ACC112 (cell line): ENCODE measurements at regions not wholly inside any gene's neighbourhood (a gene's known extent, or its start where the extent isn't known, plus 50 kb on each side); places are given as distances from the start of the nearest gene placed in this dataset.

Experiments
- H2AFZ ChIP-seq: fragments of 200-600 bp; sonication (generic); one replicate; pipeline ENCODE4 v1.6.0; 2017; ENCODE audit warnings: antibody characterized with exemption, low read length; ENCODE audit not compliant: unreplicated experiment
- H3K27ac ChIP-seq: fragments of 200-600 bp; sonication (generic); 2 replicates; pipeline ENCODE4 v1.5.1; 2014; ENCODE audit warnings: low read depth, mild to moderate bottlenecking, antibody characterized with exemption, low read length, moderate library complexity
- H3K27me3 ChIP-seq: fragments of 200-600 bp; sonication (generic); 2 replicates; pipeline ENCODE4 v1.6.1; 2014; ENCODE audit warnings: mild to moderate bottlenecking, antibody characterized with exemption, low read length, moderate library complexity, mixed read lengths; ENCODE audit not compliant: insufficient read depth
- H3K36me3 ChIP-seq: fragments of 200-600 bp; sonication (generic); 2 replicates; pipeline ENCODE4 v1.6.1; 2016; ENCODE audit warnings: mild to moderate bottlenecking, antibody characterized with exemption, low read length, moderate library complexity, mixed read lengths; ENCODE audit not compliant: insufficient read depth
- H3K4me1 ChIP-seq: fragments of 200-600 bp; sonication (generic); one replicate; pipeline ENCODE4 v1.6.1; 2016; ENCODE audit warnings: low read length, mixed read lengths; ENCODE audit not compliant: insufficient read depth, unreplicated experiment, control insufficient read depth
- H3K4me3 ChIP-seq: fragments of 200-600 bp; sonication (generic); 2 replicates; pipeline ENCODE4 v1.5.1; 2014; ENCODE audit warnings: mild to moderate bottlenecking, low read depth, low read length
- H3K79me2 ChIP-seq: fragments of 200-600 bp; sonication (generic); one replicate; pipeline ENCODE4 v1.6.0; 2016; ENCODE audit warnings: low read length; ENCODE audit not compliant: control insufficient read depth, unreplicated experiment, insufficient read depth

DNA sequence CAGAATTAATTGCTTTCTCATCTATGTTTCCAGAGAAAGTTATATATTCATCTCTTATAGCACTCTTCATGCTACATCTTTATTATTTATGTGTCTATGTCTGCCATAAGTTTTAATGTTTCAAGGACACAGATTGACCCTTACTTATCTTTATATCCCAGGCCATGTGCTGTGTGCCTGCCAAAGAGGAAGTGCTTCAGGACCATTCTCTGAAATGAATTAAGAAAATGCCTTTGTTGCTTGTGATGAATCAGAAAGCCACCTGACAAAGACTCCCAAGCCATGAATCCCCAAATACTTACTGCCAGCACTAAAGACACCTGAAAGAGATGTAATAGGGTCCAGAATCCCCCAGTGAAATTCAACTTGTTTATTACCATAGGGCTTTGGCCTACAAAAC lies 342.1 kb upstream of the C1orf87 start:
- no peaks in the 10 kb centered on the region for H3K79me2 ChIP-seq
- no peak overlapping the region for H3K27ac ChIP-seq
- no peaks in the 10 kb centered on the region for H3K36me3 ChIP-seq
- peaks cover 5% of the 10 kb centered on the region; the same call in 1 of the 2 replicates for H3K27me3 ChIP-seq
- H2AFZ ChIP-seq: no peak overlapping the region
- no peaks in the 10 kb centered on the region for H3K4me1 ChIP-seq
- no peak overlapping the region for H3K4me3 ChIP-seq

DNA sequence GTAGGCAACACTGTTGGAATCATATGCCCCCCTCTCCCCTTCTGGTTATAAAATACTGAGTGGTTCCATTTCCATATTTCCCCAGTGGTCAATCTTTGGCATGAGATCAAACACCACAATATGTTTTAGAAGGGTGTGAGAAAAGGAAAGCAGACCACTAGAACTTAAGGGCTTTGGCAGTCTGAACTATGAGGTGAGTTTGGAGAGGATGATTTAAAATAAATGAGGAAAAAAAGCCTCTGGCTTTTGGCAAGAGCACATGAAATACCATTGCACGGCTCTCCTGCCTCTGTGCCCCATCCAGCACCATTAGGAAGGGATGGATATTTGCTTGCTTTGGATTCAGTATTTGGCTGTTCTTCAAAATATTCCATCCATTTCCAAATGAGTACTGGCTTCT lies 339.5 kb upstream of the C1orf87 start:
- H3K4me1 ChIP-seq: no peaks in the 10 kb centered on the region
- no peaks in the 10 kb centered on the region for H3K36me3 ChIP-seq
- no peaks in the 10 kb centered on the region for H3K79me2 ChIP-seq
- H3K27me3 ChIP-seq: peaks cover 19% of the 10 kb centered on the region
- H2AFZ ChIP-seq: no peak overlapping the region
- H3K4me3 ChIP-seq: no peak overlapping the region
- no peak overlapping the region for H3K27ac ChIP-seq

DNA sequence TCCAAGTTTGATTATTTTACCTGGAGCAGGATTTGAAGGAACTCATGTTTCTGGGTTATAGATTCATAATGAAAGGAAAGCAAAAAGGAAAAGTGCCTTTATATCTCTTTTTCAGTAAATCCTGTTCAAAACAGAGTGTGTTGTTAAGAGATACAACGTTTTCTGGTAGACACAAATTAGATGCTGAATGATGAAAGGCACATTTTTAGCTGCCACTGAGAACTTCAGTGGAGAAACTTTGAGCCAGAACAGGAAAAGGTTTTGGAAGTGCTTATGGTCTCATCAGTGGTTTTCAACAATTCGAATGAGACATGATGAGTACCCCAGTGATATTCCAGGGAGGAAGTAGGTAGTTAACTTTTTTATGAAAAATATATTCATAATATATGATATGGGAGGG lies 338.0 kb upstream of the C1orf87 start:
- Histone ChIP-seq H3K27ac (no peak overlapping the region), H3K36me3 (no peaks in the 10 kb centered on the region), H2AFZ (no peak overlapping the region), H3K79me2 (no peaks in the 10 kb centered on the region), H3K27me3 (peaks cover 29% of the 10 kb centered on the region), H3K4me1 (no peaks in the 10 kb centered on the region), H3K4me3 (no peak overlapping the region)

DNA sequence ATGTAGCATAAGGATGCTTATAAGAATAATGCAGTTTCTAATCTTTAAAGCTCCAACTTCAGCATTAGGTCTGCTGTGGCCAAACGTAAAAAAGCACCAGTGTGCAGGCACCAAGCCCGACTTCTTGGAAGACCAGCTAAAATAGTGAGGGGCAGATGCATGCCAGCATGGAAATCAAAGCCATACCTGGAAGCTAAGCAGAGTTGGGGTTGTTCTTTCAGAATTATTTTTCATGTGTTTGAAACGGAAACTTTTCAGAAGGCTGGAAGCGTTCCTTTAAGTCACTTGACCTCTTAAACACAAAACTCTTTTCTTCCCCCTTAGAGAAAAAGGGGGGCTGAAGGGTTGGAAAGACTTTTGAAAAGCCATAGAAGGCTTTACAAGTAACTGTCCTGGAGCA lies 329.2 kb upstream of the C1orf87 start:
- Histone ChIP-seq H3K79me2 (no peaks in the 10 kb centered on the region), H3K4me3 (no peak overlapping the region), H2AFZ (no peak overlapping the region), H3K36me3 (no peaks in the 10 kb centered on the region), H3K27ac (no peak overlapping the region), H3K27me3 (peaks cover 56% of the 10 kb centered on the region), H3K4me1 (no peaks in the 10 kb centered on the region)

DNA sequence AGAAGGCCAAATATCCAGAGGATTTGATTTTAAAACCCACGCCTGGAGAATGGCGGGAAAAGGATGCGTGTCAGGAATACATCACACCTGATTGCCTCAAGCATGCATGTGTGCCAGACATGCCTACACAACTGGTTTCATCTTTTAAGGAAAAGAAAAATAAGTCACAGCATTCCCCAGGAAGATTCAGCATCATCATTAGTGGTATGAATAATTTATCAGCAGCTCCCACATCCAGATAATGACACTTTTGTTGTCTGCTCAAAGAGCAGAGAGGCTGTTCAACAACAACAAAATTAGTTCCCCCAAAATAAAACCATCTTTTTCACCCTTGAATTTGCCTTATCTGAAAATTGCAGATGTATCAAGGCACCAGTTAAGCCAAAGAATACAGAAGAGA lies 328.6 kb upstream of the C1orf87 start:
- H3K36me3 ChIP-seq: no peaks in the 10 kb centered on the region
- H3K4me3 ChIP-seq: no peak overlapping the region
- no peak overlapping the region for H2AFZ ChIP-seq
- no peaks in the 10 kb centered on the region for H3K79me2 ChIP-seq
- H3K4me1 ChIP-seq: no peaks in the 10 kb centered on the region
- peaks cover 50% of the 10 kb centered on the region for H3K27me3 ChIP-seq
- H3K27ac ChIP-seq: no peak overlapping the region

DNA sequence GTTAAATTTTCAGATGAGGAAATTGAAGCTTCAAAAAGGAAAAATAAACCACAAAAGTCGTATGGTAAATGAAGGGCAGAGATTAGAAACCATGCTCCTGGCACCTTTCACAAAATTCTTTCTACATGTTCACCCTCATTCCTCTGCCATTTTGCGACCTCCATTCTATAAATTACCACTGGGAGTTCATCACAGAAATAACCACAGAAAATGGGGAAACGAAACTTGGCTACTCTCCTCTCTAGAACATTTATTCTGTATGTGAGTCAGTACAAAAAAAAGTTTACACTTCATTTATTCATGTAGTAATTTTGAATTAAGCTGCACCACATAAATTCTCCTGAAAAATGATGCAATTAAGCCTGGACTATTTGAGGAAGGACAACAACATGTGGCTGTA lies 320.9 kb upstream of the C1orf87 start:
- H2AFZ ChIP-seq: no peak overlapping the region
- no peak overlapping the region for H3K27ac ChIP-seq
- H3K36me3 ChIP-seq: no peaks in the 10 kb centered on the region
- H3K27me3 ChIP-seq: no peaks in the 10 kb centered on the region
- no peaks in the 10 kb centered on the region for H3K79me2 ChIP-seq
- H3K4me1 ChIP-seq: no peaks in the 10 kb centered on the region
- no peak overlapping the region for H3K4me3 ChIP-seq

DNA sequence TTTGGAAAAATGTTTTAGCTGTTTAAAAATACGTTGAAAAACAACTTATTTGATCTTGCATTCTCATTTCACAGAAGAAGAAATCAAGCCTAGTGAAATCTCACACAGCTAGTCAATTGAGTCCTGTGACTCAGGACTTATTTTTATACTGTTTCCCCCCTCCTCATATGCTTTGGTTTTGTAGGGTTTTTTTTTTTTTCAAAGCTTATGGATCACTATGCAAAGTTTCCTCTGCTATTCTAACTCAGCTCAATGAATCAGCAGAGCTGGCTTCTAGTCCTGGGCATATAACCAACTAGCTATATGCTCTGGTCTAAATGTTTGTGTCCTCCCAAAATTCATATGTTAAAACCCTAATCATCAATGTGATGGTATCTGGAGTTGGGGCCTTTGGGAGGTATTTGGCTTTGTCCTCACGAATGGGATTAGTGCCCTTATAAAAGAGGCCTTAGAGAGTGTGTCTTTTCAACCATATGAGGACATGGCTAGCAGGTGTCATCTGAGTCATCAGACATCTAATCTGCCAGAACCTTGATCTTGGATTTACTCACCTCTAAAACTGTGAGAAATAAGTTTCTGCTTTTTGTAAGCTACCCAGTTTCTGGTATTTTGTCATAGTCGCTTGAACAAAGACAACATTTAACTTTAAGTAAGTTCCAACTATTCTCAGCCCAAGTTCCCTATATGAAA lies 317.2 kb upstream of the C1orf87 start:
- Histone ChIP-seq H3K36me3 (no peaks in the 10 kb centered on the region), H3K27me3 (no peaks in the 10 kb centered on the region), H3K27ac (no peak overlapping the region), H3K4me1 (no peaks in the 10 kb centered on the region), H3K79me2 (no peaks in the 10 kb centered on the region), H2AFZ (no peak overlapping the region), H3K4me3 (no peak overlapping the region)

DNA sequence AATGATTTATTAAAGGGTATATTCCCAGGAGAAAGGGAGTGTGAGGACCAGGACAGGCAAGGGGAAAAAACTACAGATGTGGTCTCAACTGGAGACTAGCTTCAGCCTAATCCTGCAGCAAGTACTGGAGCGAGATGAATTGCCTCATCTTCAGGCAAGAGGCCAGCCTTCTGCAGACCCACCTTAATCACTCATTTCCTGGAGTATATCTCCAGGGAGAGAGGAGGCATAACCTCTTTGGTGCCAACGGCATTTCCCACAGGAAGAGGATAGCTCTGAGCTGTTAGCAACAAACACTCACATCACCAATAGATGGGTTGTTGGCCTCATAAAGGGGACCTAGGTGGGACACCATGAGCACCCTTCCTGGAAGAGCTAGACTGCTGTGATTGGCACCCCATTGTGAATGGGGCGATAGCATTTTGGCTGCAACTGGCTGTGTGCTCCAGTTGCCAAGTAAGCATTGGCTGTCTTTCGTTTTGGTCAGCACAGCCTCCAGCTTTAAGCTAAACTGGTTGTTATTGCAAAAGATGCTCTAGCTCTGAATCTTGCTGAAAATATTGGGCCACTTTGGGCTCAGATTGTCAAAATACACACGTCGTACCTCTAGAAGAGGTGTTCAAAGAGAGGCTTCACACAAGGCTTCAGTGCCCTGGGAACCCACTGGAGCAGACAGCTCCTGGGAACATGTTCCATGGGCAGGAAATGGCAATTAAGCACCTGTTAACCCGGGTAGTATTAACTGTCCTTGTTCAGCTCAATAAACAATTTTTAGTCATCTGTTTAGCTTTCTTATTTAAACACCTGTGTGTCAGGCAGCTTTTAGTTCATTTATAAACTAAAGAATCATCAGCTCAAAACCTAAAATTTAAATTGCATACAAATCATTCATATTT lies 314.8 kb upstream of the C1orf87 start:
- no peaks in the 10 kb centered on the region for H3K36me3 ChIP-seq
- no peak overlapping the region for H3K4me3 ChIP-seq
- H3K27me3 ChIP-seq: no peaks in the 10 kb centered on the region
- H3K4me1 ChIP-seq: no peaks in the 10 kb centered on the region
- H3K79me2 ChIP-seq: no peaks in the 10 kb centered on the region
- H3K27ac ChIP-seq: no peak overlapping the region
- H2AFZ ChIP-seq: no peak overlapping the region

DNA sequence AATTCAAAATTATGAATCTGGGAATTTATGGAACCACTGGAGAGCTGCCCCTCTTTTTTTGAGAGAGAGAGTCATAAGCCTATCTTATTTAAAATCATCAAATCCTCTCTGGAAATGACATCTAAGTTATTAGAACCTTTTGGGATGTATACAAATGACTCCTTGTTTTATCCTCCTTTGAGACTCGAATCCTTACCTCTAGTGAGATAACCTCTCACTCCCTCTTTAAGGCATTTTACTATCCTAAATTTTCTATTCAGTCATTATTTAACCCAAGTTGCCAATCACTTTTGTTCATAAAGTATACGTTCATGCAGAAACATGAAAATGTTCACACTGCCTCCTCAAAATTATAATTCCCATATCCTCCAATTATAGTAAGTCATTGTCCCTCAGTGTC lies 313.6 kb upstream of the C1orf87 start:
- Histone ChIP-seq H2AFZ (no peak overlapping the region), H3K36me3 (no peaks in the 10 kb centered on the region), H3K79me2 (no peaks in the 10 kb centered on the region), H3K27me3 (no peaks in the 10 kb centered on the region), H3K27ac (no peak overlapping the region), H3K4me1 (no peaks in the 10 kb centered on the region), H3K4me3 (no peak overlapping the region)

DNA sequence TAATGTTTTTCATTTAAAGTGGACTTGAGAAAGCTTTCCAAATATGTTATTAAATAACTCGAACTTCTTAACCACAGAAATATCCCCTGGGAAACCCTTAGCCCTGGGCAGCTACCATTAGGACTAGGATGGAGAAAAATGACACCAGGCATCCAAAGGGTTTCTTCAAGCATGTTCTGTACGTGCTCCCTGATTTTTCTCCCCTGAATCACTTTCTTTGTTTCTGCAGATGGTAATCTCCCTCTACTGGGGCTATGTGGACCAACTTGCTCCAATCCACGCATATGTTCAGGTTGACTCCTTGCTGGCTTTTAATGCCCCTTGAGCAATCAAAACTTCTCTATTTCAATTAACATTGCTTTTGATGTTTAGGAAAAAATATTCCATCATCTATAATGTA lies 312.7 kb upstream of the C1orf87 start:
- no peaks in the 10 kb centered on the region for H3K36me3 ChIP-seq
- no peaks in the 10 kb centered on the region for H3K27me3 ChIP-seq
- H2AFZ ChIP-seq: no peak overlapping the region
- H3K79me2 ChIP-seq: no peaks in the 10 kb centered on the region
- no peak overlapping the region for H3K27ac ChIP-seq
- no peaks in the 10 kb centered on the region for H3K4me1 ChIP-seq
- H3K4me3 ChIP-seq: no peak overlapping the region

DNA sequence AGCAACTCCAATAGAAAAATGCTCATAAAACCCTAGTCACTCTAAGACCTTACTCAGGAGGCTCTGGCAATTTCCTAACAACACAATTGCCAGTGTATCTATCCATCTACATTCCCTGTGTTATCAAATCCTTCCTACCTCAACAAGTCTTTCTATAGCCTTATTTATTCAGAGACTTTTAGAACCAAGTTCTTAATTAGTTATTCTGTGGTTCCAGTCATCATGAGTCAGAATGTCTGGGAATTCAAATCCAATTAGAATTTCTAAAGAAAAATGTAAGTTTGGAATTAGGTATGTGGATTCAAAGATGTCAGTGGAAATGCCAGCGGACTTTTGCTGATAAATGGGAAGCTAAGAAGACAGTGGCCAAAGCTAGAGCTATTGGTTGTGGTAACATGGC lies 302.6 kb upstream of the C1orf87 start:
- no peak overlapping the region for H3K27ac ChIP-seq
- H3K36me3 ChIP-seq: no peaks in the 10 kb centered on the region
- no peaks in the 10 kb centered on the region for H3K27me3 ChIP-seq
- no peak overlapping the region for H2AFZ ChIP-seq
- no peak overlapping the region for H3K4me3 ChIP-seq
- no peaks in the 10 kb centered on the region for H3K4me1 ChIP-seq
- no peaks in the 10 kb centered on the region for H3K79me2 ChIP-seq
